WERI-Rb-1 (cell line): ENCODE measurements at regions not wholly inside any gene's neighbourhood (a gene's known extent, or its start where the extent isn't known, plus 50 kb on each side); places are given as distances from the start of the nearest gene placed in this dataset.

ENCODE experiments used
- DNase-seq: peaks from one replicate; pipeline ENCODE4 v3.0.0-alpha.2; 2020
- H3K27ac ChIP-seq: fragments of 250-450 bp; sonication (Bioruptor Pico); 2 replicates; pipeline ENCODE4 v1.5.1; 2020; ENCODE audit warnings: mild to moderate bottlenecking, moderate library complexity
- H3K27me3 ChIP-seq: fragments of 250-450 bp; sonication (Bioruptor Pico); 2 replicates; pipeline ENCODE4 v1.5.1; 2021; ENCODE audit warnings: mild to moderate bottlenecking, low read depth, moderate library complexity; ENCODE audit not compliant: insufficient read depth, severe bottlenecking
- H3K36me3 ChIP-seq: fragments of 250-450 bp; sonication (Bioruptor Pico); 2 replicates; pipeline ENCODE4 v1.5.1; 2020; ENCODE audit warnings: mild to moderate bottlenecking, moderate library complexity
- H3K4me3 ChIP-seq: 2 replicates; pipeline ENCODE4 v1.5.1; 2011; ENCODE audit warnings: low read depth, mild to moderate bottlenecking, control low read depth, low read length
- H3K9me3 ChIP-seq: fragments of 250-450 bp; sonication (Bioruptor Pico); 2 replicates; pipeline ENCODE4 v1.5.1; 2021; ENCODE audit warnings: mild to moderate bottlenecking, moderate library complexity; ENCODE audit not compliant: severe bottlenecking
- TF ChIP-seq, protein P1 (sequence below): IDR thresholded peaks from 2 replicates; pipeline ENCODE4 v1.5.1; 2011; ENCODE audit warnings: low read depth, mild to moderate bottlenecking, control low read depth, inconsistent platforms, low read length

DNA sequence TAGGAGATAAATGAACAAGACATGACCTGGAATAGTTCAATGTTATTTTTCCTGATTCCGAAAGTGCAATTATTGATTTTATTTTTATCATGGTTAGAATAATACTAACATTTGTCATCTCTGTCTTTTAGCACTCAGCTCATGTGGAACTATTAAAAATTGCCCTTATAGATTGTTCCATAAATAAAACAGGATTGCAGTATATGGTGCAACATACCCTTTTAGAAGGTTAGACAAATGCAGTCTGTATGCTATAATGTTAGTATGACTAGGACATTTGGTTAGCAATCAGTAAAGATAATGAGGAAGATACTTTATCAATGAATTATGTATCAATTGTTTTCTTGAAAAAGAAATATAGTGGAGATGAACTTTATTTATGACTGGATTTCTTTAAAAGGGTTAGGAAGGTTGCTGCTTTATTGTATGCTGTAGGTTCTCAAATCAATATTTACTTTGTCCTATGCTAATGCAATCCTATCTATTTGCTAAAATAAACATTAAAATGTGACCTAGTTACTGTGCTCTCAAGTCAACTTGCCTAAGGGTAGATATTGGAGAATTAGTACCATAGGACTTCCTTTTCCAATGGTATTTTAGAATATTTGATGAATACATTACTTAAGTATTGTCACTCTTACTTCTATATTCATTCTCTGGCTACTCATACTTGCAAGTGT, 348.9 kb upstream of the ISL1 start:
- TF ChIP-seq, protein P1, sequence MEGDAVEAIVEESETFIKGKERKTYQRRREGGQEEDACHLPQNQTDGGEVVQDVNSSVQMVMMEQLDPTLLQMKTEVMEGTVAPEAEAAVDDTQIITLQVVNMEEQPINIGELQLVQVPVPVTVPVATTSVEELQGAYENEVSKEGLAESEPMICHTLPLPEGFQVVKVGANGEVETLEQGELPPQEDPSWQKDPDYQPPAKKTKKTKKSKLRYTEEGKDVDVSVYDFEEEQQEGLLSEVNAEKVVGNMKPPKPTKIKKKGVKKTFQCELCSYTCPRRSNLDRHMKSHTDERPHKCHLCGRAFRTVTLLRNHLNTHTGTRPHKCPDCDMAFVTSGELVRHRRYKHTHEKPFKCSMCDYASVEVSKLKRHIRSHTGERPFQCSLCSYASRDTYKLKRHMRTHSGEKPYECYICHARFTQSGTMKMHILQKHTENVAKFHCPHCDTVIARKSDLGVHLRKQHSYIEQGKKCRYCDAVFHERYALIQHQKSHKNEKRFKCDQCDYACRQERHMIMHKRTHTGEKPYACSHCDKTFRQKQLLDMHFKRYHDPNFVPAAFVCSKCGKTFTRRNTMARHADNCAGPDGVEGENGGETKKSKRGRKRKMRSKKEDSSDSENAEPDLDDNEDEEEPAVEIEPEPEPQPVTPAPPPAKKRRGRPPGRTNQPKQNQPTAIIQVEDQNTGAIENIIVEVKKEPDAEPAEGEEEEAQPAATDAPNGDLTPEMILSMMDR: no peak
- DNase-seq: no peak

DNA sequence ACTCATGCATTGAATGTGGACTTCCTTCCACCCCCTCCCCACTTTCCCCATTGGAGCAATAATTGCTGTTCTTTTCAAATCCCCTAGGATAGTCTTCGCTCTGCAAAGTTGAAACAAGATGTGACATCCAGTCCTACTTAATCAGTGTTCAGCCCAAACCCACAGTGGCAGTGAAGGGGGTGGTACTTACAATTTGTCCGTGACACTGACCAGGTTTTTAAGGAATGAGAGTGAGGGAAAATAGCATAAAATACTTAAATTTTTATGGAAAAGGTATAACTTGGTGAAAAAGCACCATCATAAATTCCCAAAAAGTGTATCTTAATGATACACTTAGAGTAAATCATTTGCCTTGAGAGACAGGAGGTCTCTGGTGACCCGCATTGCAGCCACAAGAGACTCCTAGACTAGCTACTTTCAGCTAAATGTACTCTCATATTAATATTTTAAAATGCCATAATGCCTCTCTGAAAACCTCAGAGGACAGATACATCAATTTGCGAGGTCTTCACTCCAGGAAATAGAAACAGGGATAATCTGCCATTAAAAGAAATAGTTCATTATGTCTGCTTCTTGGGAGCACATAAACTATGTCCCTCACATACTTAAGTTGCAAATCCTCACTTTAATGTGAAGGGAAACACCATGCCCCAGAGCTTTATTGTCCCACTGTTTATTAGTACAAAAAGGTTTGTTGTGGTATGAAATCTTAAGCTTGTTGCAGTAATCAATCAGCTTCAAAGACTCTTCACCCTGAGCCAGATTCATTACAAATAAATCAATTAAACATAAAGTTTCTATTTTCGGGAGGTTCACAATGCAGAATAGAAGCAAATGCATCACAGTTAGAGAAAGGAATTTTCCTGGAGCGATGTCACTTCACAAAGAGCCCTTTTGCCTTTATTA, 343.6 kb upstream of the ISL1 start:
- H3K9me3 ChIP-seq: no peaks in the 10 kb centered on the region
- H3K4me3 ChIP-seq: no peak overlapping the region

More for the DNA sequence above, 348.9 kb upstream of the ISL1 start:
- no peak overlapping the region for H3K27ac ChIP-seq
- H3K9me3 ChIP-seq: no peaks in the 10 kb centered on the region
- H3K4me3 ChIP-seq: no peak overlapping the region
- no peaks in the 10 kb centered on the region for H3K36me3 ChIP-seq
- peaks cover 17% of the 10 kb centered on the region for H3K27me3 ChIP-seq

DNA sequence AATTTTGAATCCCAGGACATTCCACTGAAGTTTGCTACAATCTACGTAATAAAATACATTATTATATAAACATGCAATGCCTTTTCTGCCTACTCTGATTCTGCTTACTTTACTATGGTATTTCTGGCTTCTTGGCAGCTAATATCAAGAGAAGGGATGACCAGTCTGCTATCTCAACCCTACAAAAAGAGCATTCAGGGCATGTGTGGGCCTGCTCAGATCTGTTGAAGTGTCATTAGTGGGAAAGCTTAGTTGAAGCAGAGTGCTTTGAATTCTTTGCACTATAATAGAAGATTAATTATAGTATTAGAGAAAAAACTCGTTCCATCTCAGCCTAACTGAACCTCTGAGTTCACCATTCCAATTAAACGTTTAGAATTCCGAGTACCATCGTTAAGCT, 339.5 kb upstream of the ISL1 start:
- Histone ChIP-seq H3K36me3 (no peaks in the 10 kb centered on the region), H3K27me3 (peaks cover 44% of the 10 kb centered on the region), H3K4me3 (no peak overlapping the region), H3K9me3 (no peaks in the 10 kb centered on the region), H3K27ac (no peak overlapping the region)
- TF ChIP-seq, protein P1: no peak
- no peak for DNase-seq

More for the DNA sequence above, 343.6 kb upstream of the ISL1 start:
- Histone ChIP-seq H3K36me3 (no peaks in the 10 kb centered on the region), H3K27me3 (peaks cover 31% of the 10 kb centered on the region), H3K27ac (no peak overlapping the region)
- DNase-seq: no peak
- TF ChIP-seq, protein P1: no peak

DNA sequence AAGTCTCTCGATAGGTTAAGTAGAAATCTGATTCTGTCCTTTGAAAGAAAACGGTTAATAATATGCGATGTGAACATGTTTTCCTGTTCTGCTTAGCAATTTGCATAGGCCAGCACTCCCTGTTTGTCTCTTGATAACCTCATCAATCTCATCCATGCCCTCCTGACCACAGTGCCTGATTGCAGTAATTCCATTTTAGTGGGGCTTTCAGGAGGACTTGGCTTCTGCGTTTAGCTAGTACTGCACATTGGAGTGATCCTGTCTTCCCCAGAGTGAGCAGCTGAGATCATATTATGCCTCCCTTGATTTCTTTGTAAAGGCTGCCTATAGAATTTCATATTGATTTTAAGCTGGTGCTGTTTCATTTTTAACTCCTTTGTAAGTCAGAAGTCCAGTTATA, 335.9 kb upstream of the ISL1 start:
- no peaks in the 10 kb centered on the region for H3K9me3 ChIP-seq
- TF ChIP-seq, protein P1: no peak
- no peak overlapping the region for H3K4me3 ChIP-seq
- no peak for DNase-seq
- no peaks in the 10 kb centered on the region for H3K36me3 ChIP-seq
- no peak overlapping the region for H3K27ac ChIP-seq
- peaks cover 41% of the 10 kb centered on the region for H3K27me3 ChIP-seq

DNA sequence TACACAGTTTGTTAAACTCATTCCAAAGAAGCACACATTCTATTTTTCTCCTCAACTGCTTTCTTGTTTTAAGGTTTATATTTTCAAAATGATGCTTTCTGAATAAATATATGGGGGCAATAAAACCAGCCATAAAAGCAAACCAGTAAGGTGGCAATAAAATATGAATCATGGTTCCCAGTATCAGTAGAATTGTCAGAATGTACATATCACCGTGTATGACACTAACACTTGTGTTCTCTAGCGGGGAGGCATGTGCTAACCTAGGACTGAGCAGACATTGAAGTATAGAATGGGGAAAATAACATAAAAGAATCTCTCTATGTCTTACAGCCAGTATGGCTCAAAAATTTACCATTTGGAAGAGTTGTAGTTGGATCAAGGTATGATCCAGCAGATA, 329.9 kb upstream of the ISL1 start:
- Histone ChIP-seq H3K4me3 (no peak overlapping the region), H3K36me3 (no peaks in the 10 kb centered on the region), H3K27me3 (peaks cover 48% of the 10 kb centered on the region), H3K27ac (no peak overlapping the region), H3K9me3 (no peaks in the 10 kb centered on the region)
- TF ChIP-seq, protein P1: no peak
- DNase-seq: no peak
